ENCODE measurements at regions not wholly inside any gene's neighbourhood (a gene's known extent, or its start where the extent isn't known, plus 50 kb on each side); places are given as distances from the start of the nearest gene placed in this dataset.
"Not testable (repeated sequence)": the region's sequence is repeated elsewhere in the genome, so short reads cannot be mapped to it uniquely, and the experiment has no call there.

DNA sequence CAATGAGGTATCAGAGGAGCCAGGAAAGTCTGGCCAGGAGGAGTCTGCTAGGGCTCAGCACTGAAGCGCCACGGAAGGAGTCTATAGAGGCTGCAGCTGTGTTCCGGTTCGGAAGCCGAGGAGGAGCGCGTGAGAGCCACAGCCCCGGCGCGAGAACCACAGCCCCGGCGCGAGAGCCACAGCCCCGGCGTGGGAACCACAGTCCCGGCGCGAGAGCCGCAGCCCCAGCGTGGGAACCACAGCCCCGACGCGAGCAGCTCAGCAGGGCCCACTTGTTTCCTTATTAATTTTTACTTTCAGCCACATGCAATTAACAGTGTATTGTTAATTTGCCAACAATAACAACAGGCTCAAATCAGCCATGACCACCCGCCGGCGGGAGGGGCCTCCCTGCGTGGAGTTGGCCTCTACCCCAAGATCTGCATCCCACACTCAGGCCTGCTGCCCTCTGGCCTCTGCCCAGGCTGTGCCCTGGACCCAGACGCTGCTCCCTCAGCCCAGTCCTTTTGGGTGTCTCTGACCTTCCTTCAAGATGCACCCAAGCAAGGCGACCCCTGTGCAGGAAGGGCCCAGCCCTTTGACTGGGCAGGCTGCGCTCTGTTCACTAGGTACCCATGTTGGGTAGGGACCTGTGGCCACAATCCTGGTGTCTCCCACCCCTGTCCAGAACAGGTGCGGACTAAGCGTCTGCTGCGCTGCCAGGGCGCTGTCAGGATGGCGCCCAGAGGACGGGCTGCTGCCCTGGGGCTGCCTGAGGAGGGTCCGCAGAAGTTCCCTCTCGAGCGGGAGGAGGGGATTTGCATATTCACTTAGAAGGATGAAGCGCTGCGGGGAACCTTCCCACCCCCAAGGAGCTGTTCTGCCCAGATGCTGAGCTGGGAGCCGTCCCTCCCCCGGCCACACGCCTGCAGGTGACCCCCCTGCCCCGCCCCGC is 113.8 kb downstream of the ADRA2C start:
- no peak for DNase-seq (ENCODE audit: low read depth)

DNA sequence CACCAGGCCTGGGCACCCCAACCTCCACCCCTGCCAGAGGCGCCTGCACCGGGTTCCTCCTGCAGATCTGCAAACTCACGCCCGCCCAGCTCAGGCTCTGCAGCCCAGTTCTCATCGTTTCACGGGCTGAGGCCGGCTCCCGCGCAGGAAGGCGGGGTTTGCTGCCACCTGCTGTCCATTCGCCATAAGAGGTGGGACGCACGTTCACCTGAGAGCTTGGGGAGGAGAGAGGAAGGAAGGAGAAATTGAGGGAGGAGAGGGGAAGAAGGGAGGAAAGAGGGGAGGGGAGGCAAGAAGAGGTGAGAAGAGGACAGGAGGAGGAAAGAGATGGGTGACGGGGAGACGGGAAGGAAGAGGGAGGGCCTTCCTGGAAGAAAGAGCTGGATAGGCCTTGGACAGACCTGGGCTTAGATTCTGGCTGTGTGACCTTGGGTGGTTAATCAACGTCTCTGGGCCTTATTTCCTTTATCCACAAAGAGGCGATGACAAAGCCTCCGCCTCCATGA is 114.5 kb downstream of the ADRA2C start:
- peak; percentile 14 for DNase-seq (ENCODE audit: low read depth)

GRCh38 chr4:3882316-3882885 is 116.2 kb downstream of the ADRA2C start:
- not testable (repeated sequence) for DNase-seq (ENCODE audit: low read depth)

DNA sequence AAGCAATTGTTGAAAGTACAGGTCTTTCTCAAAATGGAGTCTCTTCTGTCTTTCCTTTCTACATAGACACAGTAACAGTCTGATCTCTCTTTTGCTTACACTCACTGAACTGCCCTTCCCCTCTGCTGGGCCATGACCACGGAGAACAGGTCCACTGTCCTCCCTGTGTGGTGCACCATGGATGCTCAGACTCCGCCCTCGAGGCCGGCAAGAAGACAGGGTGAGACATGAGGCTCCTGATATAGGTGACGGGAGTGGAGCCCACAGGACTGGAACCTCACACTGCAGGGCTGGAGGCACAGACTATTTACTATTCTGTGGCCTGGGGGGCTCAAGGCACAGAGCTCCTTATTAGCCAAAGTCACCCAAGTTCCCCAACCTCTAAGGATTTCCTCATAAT is 118.1 kb downstream of the ADRA2C start:
- not testable (repeated sequence) for DNase-seq (ENCODE audit: low read depth)

DNA sequence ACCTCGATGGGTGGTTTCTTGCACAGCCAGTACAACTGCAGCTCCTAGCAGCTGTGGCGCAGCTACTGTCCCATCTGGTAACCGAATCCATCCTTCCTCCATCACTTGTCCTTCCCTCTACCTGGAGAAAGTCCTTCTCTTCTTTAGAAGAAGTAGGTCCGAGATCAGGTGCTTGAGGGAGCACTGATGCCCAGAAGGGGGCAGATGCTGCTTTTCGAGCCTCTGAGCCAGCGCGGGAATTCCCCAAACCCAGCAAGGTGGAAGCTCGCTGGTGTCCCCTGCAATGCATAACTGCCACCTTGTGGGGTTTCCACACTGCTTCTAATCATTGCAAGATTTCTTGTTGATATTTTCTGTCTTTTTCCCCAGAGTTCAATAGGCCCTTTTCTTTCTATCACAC is 127.4 kb downstream of the ADRA2C start:
- not testable (repeated sequence) for DNase-seq (ENCODE audit: low read depth)

GRCh38 chr4:3894086-3894959 is 128.1 kb downstream of the ADRA2C start:
- DNase-seq (ENCODE audit: low read depth) = not testable (repeated sequence)

GRCh38 chr4:3896441-3896840 is 130.3 kb downstream of the ADRA2C start:
- DNase-seq (ENCODE audit: low read depth) = no peak

DNA sequence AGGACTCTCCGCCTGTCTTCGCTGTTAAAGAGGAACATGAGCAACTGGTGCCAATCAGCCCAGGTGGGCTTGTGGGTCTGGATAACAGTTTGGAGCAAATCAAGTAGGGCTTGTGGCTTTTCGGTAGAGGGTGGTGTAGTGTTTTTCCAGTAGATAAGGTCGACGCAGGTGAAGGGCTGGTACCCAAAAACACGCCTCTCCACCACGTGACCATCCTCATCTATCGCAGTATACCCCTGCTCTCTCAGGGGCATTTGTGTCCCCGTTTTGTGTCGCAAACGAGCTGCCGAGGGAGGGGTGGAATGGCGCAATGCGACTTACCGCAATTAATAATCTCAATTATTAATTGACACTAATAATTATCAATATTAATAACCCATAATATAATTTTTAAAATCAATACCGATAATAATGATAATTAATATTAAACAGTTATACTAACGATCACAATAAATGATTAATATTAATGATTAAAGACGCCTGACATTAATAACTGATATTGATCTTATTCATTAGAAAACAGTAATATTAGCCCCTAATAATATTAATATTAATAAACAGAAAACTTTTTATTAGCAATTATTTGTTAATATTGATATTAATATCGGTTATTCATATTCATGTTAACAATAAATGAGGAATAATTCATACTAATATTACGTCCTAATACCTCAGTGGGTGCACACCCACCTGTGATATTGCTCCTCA is 130.8 kb downstream of the ADRA2C start:
- DNase-seq (ENCODE audit: low read depth) = not testable (repeated sequence)

- no peak for DNase-seq (ENCODE audit: low read depth)
Measured at GRCh38 chr4:3898098-3898497, 131.9 kb downstream of the ADRA2C start.

GRCh38 chr4:3898928-3899327 is 132.7 kb downstream of the ADRA2C start:
- not testable (repeated sequence) for DNase-seq (ENCODE audit: low read depth)

- DNase-seq (ENCODE audit: low read depth) = peak; percentile 11
Measured at GRCh38 chr4:3904264-3904955, 138.2 kb downstream of the ADRA2C start.

- DNase-seq (ENCODE audit: low read depth) = not testable (repeated sequence)
Measured at GRCh38 chr4:3909616-3910015, 143.4 kb downstream of the ADRA2C start.

DNA sequence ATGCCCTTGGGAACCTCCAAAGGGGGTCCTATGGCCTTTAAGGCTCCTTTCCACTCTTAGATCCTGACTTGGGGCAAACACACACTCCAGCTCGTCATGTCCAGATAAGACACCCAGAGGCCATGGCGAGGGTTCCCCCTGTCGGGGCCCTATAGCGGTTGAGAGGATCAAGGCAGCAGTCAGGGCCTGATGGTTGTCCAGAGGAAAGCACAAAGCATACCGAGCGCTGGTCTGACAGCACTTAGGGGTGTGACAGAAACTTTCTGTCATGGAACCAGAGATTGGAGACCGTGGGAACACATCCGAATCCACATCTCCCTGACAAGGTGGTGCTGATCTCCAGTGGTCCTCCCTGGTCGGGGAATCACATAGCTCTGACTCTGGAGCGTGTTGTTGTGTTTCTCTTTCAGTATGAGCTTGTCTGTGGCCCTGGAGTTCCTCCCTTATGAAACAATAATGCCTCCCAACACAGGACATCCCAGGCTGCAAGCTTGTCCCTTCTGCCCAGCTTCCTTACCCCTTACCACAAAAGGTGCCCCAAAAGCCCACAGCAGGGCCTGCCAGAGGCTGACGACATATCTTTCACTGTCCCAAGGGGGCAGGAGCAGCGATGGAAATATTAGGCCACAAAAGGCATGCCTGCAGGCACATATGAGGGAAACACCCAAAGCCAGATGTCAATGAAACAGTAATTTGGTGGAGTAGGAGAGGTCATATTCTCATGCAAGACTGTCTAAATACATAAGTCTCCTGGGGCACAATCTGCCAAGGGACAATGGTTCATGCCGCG is 144.2 kb downstream of the ADRA2C start:
- DNase-seq (ENCODE audit: low read depth) = not testable (repeated sequence)

- DNase-seq (ENCODE audit: low read depth) = no peak
Measured at GRCh38 chr4:3911252-3911856, 145.2 kb downstream of the ADRA2C start.

- DNase-seq (ENCODE audit: low read depth) = not testable (repeated sequence)
Measured at GRCh38 chr4:3914511-3914910, 148.3 kb downstream of the ADRA2C start.

DNA sequence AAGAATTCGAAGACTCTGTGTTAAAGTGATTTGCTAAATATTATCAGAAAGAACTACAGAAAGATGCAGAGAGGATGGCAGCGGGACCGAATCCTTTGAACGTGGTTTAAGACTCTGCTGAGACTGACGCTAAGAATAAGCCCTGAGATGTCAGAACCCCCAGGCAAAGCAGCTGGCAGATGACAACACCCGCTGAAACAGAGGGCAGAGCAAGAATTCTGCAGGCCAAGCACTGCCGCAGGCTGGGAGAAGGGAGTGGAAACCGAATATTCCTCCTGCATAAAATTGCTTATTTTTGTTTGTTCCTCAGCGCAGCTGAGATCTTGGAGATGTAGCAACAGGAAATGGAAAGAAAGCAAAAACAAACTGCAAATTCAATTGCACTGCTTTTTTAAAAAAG is 153.3 kb downstream of the ADRA2C start:
- not testable (repeated sequence) for DNase-seq (ENCODE audit: low read depth)

DNA sequence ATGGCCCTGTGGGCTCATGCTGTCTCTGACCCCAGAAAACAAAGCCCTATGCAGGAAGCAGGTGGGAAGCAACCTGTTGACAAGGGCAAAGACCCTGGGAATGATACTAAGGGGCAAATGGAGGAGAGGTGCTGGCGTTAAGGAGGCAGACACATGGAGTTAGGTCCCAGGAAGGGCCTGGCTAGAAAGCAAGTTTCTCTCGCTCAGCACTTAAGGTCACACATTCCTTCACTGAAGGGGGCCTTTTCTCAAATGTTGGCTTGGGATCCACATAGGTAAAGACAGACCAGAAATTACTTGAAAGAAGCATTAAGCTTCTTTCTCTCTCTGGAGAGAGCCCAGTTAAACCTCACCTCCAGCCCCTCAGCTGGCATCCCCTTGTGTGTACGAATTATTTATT is 155.7 kb downstream of the ADRA2C start:
- DNase-seq (ENCODE audit: low read depth) = not testable (repeated sequence)

DNA sequence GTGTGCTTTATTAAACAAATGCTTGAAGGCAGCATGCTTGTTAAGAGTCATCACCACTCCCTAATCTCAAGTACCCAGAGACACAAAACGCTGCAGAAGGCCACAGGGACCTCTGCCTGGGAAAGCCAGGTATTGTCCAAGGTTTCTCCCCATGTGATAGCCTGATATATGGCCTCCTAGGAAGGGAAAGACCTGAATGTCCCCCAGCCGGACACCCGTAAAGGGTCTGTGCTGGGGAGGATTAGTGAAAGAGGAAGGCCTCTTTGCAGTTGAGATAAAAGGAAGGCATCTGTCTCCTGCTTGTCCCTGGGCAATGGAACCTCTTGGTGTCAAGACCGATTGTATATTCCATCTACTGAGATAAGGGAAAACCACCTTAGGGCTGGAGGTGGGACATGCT is 159.7 kb downstream of the ADRA2C start:
- DNase-seq (ENCODE audit: low read depth) = not testable (repeated sequence)

GRCh38 chr4:3926271-3926670 is 160.1 kb downstream of the ADRA2C start:
- DNase-seq (ENCODE audit: low read depth) = not testable (repeated sequence)

Measured in HS-5 (cell line).